ENCODE measurements at regions not wholly inside any gene's neighbourhood (a gene's known extent, or its start where the extent isn't known, plus 50 kb on each side); places are given as distances from the start of the nearest gene placed in this dataset.

- Mint-ChIP-seq H3K27ac (ENCODE audit: unreplicated experiment) (no peak overlapping the region), H3K27me3 (ENCODE audit: unreplicated experiment) (peaks cover 32% of the 10 kb centered on the region), H3K36me3 (ENCODE audit: unreplicated experiment) (no peaks in the 10 kb centered on the region), H3K9me3 (ENCODE audit: unreplicated experiment) (peaks cover 5% of the 10 kb centered on the region), H3K4me3 (ENCODE audit: unreplicated experiment) (no peak overlapping the region), H3K4me1 (ENCODE audit: unreplicated experiment) (no peaks in the 10 kb centered on the region)
- TF ChIP-seq CTCF (IDR thresholded peaks at IDR 0.05), result no peak
- DNase-seq (ENCODE audit: extremely low spot score, unreplicated experiment), result no peak
These were observed 232.5 kb upstream of the PRR16 start for GRCh38 chr5:120231563-120231962.

GRCh38 chr5:120236360-120236759 lies 227.7 kb upstream of the PRR16 start:
- DNase-seq (ENCODE audit: extremely low spot score, unreplicated experiment), result no peak
- peaks cover 5% of the 10 kb centered on the region for H3K9me3 Mint-ChIP-seq (ENCODE audit: unreplicated experiment)
- TF ChIP-seq CTCF (IDR thresholded peaks at IDR 0.05), result no peak

GRCh38 chr5:120239086-120239485 lies 225.0 kb upstream of the PRR16 start:
- no peaks in the 10 kb centered on the region for H3K36me3 Mint-ChIP-seq (ENCODE audit: unreplicated experiment)
- no peak overlapping the region for H3K4me3 Mint-ChIP-seq (ENCODE audit: unreplicated experiment)
- no peaks in the 10 kb centered on the region for H3K4me1 Mint-ChIP-seq (ENCODE audit: unreplicated experiment)
- no peak overlapping the region for H3K27ac Mint-ChIP-seq (ENCODE audit: unreplicated experiment)
- TF ChIP-seq CTCF (IDR thresholded peaks at IDR 0.05), result no peak
- peaks cover 5% of the 10 kb centered on the region for H3K9me3 Mint-ChIP-seq (ENCODE audit: unreplicated experiment)
- no peak for DNase-seq (ENCODE audit: extremely low spot score, unreplicated experiment)
- H3K27me3 Mint-ChIP-seq (ENCODE audit: unreplicated experiment), result peaks cover 63% of the 10 kb centered on the region

More at GRCh38 chr5:120236360-120236759, 227.7 kb upstream of the PRR16 start:
- peaks cover 60% of the 10 kb centered on the region for H3K27me3 Mint-ChIP-seq (ENCODE audit: unreplicated experiment)
- no peaks in the 10 kb centered on the region for H3K36me3 Mint-ChIP-seq (ENCODE audit: unreplicated experiment)
- no peak overlapping the region for H3K27ac Mint-ChIP-seq (ENCODE audit: unreplicated experiment)
- no peak overlapping the region for H3K4me3 Mint-ChIP-seq (ENCODE audit: unreplicated experiment)
- H3K4me1 Mint-ChIP-seq (ENCODE audit: unreplicated experiment), result no peaks in the 10 kb centered on the region

GRCh38 chr5:120240706-120241105 lies 223.4 kb upstream of the PRR16 start:
- peaks cover 5% of the 10 kb centered on the region for H3K9me3 Mint-ChIP-seq (ENCODE audit: unreplicated experiment)
- H3K4me1 Mint-ChIP-seq (ENCODE audit: unreplicated experiment), result no peaks in the 10 kb centered on the region
- no peak overlapping the region for H3K4me3 Mint-ChIP-seq (ENCODE audit: unreplicated experiment)
- no peaks in the 10 kb centered on the region for H3K36me3 Mint-ChIP-seq (ENCODE audit: unreplicated experiment)
- peaks cover 65% of the 10 kb centered on the region for H3K27me3 Mint-ChIP-seq (ENCODE audit: unreplicated experiment)
- DNase-seq (ENCODE audit: extremely low spot score, unreplicated experiment), result no peak
- TF ChIP-seq CTCF (IDR thresholded peaks at IDR 0.05), result no peak
- H3K27ac Mint-ChIP-seq (ENCODE audit: unreplicated experiment), result no peak overlapping the region

- H3K36me3 Mint-ChIP-seq (ENCODE audit: unreplicated experiment), result no peaks in the 10 kb centered on the region
- H3K27ac Mint-ChIP-seq (ENCODE audit: unreplicated experiment), result no peak overlapping the region
- no peaks in the 10 kb centered on the region for H3K9me3 Mint-ChIP-seq (ENCODE audit: unreplicated experiment)
- TF ChIP-seq CTCF (IDR thresholded peaks at IDR 0.05), result no peak
- DNase-seq (ENCODE audit: extremely low spot score, unreplicated experiment), result no peak
- H3K27me3 Mint-ChIP-seq (ENCODE audit: unreplicated experiment), result peaks cover 64% of the 10 kb centered on the region
- H3K4me1 Mint-ChIP-seq (ENCODE audit: unreplicated experiment), result no peaks in the 10 kb centered on the region
- no peak overlapping the region for H3K4me3 Mint-ChIP-seq (ENCODE audit: unreplicated experiment)
These were observed 222.7 kb upstream of the PRR16 start for GRCh38 chr5:120241400-120241799.

All from osteocyte (in vitro differentiated cells).